Stimulated activated CD4-positive, alpha-beta T cell treated with anti-CD3 and anti-CD28 coated beads, TNF-alpha, amount 100 ng/mL, for 4 hours (primary cell): ENCODE measurements at regions not wholly inside any gene's neighbourhood (a gene's known extent, or its start where the extent isn't known, plus 50 kb on each side); places are given as distances from the start of the nearest gene placed in this dataset.

Experiments used
- DNase-seq, 3 experiments: peaks; one replicate each; pipeline ENCODE4 v3.0.0-alpha.2; 2020; ENCODE audit warnings: low read depth in 3 of 3

DNA sequence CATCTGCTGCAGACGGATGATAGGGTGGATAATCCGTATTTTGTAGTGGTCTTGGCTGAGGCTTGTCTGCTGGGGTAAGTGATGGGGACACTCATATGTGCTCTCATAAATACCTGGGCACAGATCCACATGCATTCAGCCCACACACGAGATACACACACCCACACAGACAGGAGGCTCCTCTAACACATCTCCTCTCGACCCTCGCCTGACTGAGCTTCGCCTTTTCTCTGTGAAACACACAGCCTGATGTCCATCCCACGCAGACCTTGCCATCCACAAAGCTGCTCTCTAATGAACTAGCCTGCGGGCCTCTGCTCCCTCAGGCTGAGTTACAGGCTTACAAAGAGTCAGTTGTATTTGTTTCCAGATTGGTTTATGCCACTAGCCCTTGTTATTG, 96.3 kb upstream of the CSF3R start:
- no peak for DNase-seq

DNA sequence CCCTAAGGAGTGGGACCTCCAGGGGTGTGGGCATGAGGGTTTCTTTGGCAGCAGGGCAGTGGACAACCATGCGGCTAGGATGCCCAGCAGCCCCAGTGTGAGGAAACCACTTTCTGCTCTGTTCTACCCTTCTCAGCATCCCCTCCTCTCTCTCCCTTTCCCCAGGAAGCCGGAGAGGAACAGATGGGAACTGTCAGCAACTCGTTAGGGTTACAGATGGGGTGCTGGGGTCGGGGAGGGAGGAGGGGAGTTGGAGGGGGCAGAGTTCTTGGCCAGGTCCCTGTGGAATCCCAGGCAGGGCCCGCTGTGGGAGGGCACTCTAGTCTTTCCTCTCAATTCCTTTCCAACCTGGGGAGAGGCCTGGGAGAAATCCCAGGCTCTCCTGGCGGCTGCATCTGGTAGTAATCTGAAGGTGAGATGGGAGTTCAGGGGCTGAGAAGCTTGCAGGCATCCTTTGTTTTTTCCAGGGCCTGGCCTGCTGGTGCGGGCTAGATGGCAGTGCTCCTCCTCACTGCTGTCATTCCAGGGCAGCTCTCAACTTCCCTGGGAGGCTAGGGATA, 93.9 kb upstream of the CSF3R start:
- no peak for DNase-seq

DNA sequence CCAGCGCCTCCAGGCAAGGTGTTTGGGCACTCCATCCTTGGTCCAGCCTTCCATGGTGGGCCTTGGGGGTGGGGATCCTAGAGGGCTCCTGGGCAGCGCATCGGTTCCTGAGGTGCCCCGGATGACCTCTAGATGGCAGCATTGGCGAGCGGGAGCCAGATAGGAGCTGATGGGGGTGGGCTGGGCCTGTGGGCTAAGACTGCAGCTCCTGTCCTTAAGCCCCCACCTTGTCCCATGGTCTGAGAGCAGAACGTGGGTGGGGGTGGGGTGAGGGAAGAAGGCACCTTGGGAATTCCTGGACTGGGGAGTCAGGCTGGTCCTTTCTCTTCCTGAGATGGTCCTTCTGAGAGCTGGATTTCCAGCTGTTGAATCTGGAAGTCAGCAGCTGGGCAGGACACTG, 93.4 kb upstream of the CSF3R start:
- peak; percentile 4 to 38 (median 14) for DNase-seq

DNA sequence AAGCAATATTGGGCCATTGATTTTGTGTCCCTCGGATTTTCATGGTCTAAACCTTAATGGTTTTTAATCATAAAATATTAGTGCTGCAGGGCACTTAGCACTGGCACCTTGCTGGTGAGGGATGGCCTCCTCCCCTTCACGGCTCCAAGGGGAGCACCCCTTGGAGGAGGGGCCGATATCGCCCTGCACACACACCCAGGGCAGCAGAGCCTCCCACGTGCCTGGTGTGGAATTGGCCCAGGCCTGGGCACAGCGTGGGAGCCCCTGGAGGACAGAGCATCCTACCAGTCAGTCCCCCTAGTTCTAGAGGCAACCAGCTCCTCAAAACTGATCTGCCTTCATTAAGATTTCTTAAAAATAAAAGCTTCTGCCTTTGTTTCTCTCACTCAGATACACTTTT, 90.7 kb upstream of the CSF3R start:
- no peak for DNase-seq

DNA sequence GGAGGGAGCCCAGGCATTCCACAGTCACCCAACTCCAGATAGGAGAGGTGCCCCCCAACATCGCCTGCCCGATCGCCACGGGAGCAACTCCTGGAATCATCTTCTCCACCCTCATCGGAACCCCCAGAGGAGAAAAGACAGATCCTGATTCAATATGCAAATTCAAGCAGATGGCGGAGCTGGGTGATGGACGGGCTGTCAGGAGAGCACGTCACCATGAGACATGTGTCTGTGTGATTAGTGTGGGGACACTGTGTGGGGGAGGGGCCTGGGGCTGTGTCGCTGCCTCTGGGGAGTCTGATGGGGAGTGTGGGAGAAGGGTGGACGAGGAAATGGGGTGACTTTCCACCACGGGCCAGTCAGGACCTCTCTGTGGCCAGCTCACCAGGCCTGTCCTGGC, 90.2 kb upstream of the CSF3R start:
- no peak for DNase-seq

DNA sequence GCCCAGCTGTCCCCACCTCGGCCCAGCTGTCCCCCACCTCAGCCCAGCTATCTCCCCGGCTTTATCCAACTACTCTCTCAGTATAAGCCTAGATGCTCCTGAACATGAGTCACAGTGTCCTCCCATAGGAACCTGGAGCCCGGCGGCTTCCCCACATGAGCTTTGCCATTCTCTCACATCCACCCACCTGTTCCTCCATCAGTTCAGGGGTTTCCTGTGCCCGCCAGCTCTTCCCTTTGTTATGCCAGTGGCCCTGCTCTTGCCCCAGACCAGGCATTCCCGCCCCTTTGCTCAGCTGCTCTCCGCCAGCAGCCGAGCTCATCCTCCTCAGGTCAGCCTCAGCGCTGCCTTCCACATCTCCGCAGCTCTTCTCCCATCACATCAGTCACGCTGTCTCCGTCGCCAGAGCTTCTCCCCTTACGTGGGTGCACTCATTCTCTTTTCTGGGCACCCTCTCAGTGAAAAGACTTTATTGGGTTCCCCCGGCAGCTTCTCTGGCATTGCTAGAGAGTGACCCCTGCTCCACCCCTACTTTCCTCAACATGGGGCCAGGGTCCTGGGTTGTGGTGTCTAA, 89.5 kb upstream of the CSF3R start:
- no peak for DNase-seq

DNA sequence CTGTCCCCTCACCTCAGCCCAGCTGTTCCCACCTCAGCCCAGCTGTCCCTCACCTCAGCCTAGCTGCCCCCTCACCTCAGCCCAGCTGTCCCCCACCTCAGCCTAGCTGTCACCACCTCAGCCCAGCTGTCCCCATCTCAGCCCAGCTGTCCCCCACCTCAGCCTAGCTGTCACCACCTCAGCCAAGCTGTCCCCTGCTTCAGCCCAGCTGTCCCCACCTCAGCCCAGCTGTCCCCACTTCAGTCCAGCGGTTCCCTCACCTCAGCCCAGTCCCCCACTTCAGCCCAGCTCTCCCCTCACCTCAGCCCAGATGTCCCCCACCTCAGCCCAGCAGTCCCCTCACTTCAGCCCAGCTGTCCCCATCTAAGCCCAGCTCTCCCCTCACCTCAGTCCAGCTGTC, 88.4 kb upstream of the CSF3R start:
- DNase-seq = no peak

DNA sequence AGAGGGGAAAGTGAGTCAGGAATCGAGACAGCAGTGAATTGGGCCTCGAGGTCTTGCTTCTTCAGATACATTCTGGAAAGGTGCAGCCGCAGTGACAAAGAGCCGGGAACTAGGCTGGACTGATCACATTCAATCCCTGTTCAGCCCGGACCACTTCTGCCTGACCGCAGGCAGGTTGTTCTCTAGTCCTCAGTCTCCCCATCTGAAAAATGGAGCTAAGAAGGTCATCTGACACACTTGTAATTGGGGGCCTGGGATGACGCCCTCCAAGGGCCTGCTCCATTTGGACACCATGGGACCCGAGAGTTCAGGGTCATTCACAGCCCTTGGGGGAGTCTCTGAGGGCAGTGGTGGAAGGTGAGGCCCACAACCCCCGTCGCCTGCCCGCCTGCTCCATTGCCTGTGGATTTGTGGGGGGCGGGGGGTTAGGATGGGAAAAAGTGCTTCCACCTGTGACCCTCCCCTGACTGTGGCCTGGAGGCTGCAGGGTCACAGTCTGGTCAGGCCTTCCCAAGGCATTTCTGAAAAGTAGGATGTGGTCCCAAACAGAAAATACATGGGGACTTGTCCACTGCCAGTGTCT, 87.9 kb upstream of the CSF3R start:
- no peak for DNase-seq

DNA sequence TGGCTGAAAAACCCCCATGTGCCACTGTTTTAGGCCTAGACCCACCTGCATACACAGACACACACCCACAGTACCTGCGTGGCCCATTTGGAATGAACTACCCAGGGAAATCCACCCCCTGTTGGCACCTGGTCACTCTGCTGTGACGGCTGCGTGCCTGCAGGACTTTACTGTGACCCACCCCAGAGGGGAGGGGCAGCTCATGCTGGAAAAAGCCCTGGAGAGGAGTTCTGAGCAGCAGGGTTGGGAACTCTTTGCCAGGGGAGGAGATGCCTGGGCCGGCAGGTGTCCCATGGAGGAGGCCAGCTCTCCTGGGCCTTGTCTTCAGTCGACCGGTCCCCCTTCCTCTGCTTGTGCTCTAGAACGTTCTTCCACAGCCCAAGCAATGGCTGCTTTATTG, 87.3 kb upstream of the CSF3R start:
- DNase-seq = no peak

DNA sequence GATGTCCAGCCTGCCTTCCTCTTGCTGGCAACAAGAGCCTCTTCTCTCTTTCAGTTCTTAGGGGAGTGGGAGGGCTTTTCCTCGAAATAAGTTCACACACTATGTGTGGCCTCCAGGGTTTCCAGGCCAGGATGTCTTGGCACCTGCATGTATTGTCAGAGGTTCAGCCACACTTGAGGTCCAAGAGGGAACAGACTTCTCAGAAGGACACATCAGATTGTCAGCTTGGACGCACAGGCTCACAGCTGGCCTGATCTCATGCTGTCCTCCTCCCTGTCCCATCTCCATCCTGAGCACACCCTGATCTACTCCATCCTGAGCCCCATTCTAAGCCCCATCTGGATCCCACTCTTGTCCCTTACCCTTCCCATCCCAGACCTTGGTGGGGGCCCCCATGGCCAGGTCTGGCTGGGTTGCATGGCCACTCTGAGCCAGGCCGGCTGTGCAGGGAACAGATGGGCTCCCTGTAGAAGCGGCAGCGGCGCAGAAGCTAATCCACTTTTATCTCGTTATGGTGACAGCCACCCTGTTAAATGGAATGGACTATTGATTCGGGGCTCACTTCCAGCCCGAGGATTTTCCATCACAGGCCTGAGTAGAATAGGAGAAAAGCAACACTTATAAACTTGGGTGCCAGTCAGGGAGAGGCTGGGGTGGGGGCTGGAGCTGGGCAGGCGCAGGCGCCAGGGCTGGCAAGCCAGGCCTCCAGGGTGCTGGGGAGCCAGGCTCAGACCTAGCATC, 85.1 kb upstream of the CSF3R start:
- no peak for DNase-seq

DNA sequence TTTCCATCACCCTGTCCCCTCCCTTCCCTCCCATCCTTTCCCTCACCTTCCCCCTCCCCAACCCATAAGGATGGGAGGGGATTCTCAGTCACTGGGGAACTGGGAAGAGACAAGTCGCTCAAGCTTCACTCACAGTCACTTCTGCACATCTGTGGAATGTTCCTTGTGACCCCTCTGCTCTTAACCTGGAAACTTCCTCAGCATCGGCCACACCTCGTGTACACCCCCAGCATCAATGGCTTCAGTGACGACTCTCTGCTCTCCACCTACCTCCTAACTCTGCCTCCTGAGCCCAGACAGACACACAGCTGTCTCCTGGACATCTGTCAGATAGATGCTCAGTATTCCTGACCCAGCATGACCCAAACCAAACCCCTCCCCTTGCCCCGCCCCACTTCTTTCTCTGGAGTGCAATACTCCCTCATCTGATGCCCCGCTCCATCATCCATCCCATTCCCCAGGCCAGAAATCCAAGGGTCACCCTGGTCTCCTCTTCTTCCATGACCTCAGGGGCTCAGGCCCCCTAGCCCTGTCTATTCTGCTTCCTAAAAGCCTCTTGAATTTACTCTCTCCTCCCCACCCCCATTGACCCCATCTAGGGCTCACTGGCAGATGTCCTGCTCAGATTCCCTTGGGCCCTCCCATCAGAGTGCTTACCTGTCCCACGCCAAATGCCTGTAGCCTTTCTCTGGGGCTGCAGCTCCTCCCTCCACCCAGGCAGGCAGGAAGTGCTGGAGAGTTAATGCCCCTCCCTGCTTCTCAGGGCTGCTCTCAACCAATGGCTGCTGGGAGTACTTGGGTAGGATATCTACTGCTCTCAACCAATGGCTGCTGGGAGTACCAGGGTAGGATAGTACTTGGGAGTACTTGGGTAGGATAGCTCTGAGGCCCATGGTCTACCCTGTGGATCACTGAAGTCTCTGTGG, 83.1 kb upstream of the CSF3R start:
- DNase-seq = no peak

DNA sequence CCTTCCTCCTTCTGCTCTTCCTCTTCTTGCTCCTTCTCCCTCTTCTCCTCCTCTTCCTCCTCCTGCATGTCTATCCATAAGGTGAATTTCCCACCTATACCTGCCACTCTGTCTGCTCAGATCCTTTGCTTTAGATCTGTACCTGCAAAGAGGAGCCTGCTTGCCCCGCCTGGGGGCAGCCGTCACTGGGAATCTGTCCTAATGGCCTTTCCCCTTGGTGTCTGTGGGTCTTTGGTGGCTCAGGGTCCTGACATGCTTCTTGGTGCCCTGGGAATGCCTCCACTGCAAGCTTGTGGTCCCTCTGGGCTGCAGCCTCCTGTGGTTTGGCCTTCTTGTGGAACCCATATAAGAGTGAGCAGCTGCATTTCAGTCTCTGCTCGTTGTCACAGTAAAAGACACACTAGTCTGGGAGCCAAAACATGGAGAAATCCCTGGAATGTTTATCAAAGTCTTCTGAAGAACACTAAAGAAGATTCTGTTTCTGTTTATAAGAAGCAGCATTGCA, 79.5 kb upstream of the CSF3R start:
- DNase-seq = no peak

DNA sequence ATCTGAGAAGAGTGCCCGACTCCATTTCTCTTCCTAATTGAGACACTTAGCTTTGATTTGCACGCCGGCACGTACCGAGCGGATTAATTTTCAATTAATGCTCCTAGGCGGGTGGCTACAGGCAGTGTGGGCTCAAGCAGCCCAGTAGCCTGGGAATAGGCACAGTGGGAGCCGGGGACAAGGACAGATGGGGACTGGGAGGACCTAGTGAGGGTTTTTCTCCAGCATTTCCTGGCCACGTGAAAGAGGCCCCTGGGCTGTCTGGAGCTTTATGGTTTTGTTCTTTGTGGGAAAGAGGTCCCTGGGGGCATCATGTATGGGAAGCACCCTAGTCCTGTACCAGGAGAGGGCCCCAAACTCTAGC, 78.6 kb upstream of the CSF3R start:
- no peak for DNase-seq

DNA sequence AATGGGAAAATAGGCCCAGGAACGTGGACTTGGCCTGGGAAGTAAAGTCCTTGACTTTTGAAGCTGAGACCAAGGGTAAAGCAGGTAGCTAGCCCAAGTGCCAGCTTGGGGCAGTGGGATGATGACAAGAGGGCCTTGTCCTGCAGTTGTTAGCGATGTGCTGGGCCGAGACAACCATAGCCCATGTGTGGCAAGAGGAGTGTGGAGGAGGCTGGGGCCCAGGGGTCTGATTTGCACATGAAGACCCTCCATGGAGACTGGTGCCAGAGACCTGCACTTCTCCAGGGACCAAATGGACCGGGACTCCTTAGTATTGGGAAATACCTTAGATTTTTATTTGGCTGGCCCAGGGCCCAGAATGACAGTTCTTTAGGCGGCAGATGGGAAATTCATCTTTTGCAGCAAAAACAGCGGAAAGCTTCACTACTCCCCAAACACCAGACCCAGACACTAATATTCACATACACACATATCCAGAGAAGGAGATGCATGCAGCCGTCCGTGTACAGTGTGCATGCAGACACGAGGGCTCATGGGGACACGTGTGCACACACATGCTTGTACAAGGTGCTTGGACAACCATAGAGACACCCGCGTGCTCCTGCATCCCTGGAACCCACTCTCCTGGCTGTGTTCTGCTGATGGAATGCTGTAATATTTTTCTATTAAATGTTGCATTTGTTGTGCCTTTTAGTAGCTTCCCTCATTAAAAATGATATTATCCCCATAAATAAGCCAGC, 78.1 kb upstream of the CSF3R start:
- DNase-seq = no peak

DNA sequence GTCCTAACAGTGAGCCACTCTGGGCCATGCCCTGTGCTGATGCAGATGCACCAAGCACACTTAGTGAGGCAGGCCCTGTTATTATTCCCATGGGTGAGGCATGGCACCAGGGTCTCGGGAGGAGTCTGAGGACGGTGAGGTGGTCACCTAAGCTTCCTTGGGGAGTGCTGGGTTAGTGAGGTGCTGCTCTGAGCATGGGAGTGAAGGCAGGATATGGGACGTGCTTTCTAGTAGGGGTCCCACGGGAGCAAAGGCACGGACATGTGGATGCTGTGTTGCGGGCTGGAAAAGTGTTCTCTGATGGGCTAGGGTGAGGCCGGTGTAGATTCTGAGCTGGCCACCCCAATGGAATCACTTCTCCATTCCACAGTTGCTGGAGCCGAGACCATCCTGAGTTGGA, 77.5 kb upstream of the CSF3R start:
- no peak for DNase-seq

DNA sequence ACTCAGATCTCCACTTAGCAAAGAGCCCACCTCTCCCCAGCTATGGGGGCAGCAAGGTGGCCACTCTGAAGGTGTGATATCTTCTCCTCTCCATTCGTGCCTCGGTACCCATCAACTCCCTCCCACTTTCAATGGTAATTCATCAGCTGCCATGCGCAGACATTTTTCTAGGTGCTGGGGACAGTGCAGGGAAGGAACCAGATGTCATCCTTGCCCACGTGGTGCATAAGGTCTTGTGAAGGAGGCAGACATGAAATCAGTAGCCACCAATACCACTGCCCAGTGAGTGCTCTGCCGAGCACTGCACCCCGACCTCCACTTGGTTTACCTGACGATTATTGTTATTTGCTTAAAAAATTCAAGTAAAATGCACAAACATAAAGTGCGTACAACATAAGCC, 76.3 kb upstream of the CSF3R start:
- DNase-seq = no peak

DNA sequence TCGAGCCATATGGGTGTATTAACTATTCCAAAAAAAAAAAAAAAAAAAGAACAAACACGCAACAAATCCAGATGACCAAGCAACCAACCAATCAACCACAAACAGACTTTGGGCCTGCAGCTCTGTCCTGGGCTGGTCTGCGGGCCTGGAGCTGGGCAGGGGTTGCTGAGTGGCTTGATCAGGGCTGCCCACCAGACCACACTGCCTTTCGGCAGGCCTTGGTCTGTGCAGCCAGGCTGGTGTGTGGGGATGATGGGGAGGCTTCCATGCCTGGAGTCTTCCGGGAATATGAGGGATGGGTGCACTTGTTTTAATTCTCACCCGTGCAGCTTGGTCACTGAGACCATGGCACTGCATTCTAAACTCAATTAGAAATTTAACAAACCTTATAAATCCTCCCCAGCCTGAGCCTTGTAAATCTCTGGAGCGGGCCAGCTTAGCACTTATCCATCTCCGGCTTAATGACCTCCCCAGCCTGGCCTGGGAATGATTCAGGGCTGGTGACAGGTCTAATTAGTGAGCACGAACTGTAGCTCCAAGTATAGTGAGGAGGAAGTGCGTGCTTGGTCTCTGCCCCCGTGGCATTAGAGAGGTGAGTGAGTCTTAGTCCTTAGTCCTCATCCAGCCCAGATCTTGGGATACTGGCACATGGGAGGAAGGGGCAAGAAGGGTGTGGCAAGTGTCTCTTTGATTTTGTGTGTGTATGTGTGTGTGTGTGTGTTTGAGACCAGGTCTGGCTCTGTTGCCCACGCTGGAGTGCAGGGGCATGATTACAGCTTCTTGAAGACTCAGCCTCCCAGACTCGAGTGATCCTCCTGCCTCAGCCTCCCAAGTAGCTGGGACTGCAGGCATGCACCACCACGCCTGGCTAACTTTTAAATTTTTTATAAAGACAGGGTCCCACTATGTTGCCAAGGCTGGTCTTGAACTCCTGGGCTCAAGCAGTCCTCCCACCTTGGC, 74.6 kb upstream of the CSF3R start:
- no peak for DNase-seq

DNA sequence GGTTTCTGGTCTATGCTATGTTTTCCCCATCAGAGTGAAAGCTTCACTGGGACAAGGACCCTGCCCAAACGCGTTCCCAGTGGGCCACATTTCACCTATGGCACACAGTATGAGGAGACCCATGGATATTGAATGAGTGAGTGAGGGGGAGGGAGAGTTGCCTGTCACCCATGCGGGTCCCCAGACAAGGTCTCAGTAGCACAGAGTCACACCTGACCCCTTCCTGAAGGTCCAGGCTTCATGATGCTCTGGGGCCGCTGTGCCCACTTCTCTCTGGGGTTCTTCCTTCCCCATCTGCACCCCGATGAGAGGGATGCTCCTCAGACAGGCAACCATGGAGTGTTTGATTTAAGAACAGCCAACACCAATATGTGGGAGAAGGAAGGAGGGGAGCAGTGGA, 72.3 kb upstream of the CSF3R start:
- no peak for DNase-seq

DNA sequence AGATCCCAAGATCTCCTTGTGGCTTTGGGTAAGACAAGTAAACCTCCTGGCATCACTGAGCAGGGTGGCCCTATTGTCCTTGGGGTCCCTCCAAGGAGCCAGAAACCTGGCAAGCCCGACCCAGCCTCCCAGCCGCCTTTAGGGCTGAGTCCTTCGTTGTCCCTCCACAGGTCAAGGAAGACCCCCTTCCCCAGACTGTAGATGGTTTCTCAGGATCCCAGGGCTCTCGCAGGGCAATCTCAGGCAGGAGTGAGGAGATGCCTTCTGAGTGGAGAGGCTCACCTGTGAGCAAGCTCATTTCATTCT, 71.6 kb upstream of the CSF3R start:
- DNase-seq = no peak

DNA sequence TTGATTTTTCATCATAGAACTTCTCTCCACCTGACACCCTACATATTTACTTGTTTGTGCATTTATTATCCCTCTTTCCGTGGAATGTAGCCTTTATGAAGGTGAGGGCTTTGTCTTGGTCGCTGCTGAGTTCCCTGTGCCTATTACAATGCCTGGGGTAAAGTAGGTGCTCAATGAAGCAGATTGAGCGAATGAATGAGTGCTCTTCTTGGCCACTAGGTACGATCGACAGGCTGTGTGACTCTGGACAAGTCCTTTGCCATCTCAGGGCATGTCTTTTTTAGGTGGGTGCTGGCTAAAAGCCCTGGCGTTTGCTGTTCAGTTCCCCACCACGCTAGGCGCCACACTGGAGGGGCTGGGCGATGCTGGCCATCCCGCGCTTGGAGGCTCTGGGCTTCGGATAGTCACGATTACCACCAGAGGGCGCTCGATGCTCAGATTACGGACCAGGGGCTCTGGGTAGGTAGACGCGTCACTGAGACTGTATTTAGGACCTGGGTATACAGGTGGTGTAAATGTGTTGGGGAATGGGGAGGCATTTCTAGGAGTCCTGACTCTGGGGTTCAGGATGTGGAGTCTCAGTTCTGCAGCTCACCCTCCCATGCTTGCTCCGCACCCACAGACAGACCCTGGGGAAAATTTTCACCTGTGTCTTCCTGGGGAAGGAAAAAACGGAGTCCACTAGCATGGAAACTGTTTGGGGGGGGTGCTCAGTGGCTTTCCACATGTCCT, 71.0 kb upstream of the CSF3R start:
- DNase-seq = peak; percentile 32 to 41 (median 33)
